Upper lobe of right lung (tissue), 1 donor: ENCODE measurements at regions not wholly inside any gene's neighbourhood (a gene's known extent, or its start where the extent isn't known, plus 50 kb on each side); places are given as distances from the start of the nearest gene placed in this dataset.
"Not testable (repeated sequence)": the region's sequence is repeated elsewhere in the genome, so short reads cannot be mapped to it uniquely, and the experiment has no call there.

ENCODE experiments used
- ATAC-seq: fragments of 200-7000 bp; cut with Tn5 transposase; one replicate; pipeline ENCODE4 v1.9.1; 2020; ENCODE audit warnings: mild to moderate bottlenecking, moderate library complexity
- DNase-seq: peaks from one replicate; pipeline ENCODE4 v3.0.0-alpha.2; 2020
- H3K27ac ChIP-seq: fragments of 200-600 bp; one replicate; pipeline ENCODE4 v1.8.0; 2022
- H3K27me3 ChIP-seq: fragments of 200-600 bp; one replicate; pipeline ENCODE4 v1.8.0; 2022; ENCODE audit warnings: mild to moderate bottlenecking
- H3K36me3 ChIP-seq: fragments of 200-600 bp; one replicate; pipeline ENCODE4 v1.8.0; 2022
- H3K4me1 ChIP-seq: fragments of 200-600 bp; one replicate; pipeline ENCODE4 v1.8.0; 2022
- H3K4me3 ChIP-seq: fragments of 200-600 bp; one replicate; pipeline ENCODE4 v1.8.0; 2022; ENCODE audit warnings: mild to moderate bottlenecking
- H3K9me3 ChIP-seq: fragments of 200-600 bp; one replicate; pipeline ENCODE4 v1.8.0; 2022
- intact Hi-C: fragments of 100-400 bp; cut with DNase I; formaldehyde crosslinking; loops from one replicate; pipeline ENCODE4 v1.11.0; 2022
- TF ChIP-seq, protein P1 (sequence below): fragments of 200-600 bp; IDR thresholded peaks from one replicate; pipeline ENCODE4 v1.8.0; 2022; ENCODE audit warnings: antibody characterized with exemption
- donor health status: DM: no; HTN: yes; CAD: no; lungs with severe emphysema.

DNA sequence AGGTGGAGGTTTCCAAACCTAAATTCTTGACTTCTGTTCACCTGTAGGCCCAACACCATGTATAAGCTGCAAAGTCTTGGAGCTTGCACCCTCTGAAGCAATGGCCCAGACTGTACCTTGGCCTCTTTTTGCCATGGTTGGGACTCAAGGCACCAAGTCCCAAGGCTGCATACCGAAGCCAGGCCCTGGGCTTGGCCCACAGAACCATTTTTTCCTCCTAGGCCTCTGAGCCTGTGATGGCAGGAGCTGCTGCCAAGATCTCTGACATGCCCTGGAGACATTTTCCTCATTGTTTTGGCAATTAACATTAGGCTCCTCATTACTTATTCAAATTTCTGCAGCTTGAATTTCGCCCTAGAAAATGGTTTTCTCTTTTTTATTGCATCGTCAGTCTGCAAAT lies 297.9 kb downstream of the OXSM start:
- DNase-seq (no peak), ATAC-seq (no peak)
- intact Hi-C loops, result no loop called here
- TF ChIP-seq, protein P1, sequence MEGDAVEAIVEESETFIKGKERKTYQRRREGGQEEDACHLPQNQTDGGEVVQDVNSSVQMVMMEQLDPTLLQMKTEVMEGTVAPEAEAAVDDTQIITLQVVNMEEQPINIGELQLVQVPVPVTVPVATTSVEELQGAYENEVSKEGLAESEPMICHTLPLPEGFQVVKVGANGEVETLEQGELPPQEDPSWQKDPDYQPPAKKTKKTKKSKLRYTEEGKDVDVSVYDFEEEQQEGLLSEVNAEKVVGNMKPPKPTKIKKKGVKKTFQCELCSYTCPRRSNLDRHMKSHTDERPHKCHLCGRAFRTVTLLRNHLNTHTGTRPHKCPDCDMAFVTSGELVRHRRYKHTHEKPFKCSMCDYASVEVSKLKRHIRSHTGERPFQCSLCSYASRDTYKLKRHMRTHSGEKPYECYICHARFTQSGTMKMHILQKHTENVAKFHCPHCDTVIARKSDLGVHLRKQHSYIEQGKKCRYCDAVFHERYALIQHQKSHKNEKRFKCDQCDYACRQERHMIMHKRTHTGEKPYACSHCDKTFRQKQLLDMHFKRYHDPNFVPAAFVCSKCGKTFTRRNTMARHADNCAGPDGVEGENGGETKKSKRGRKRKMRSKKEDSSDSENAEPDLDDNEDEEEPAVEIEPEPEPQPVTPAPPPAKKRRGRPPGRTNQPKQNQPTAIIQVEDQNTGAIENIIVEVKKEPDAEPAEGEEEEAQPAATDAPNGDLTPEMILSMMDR, result no peak
- Histone ChIP-seq H3K9me3 (no peaks in the 10 kb centered on the region), H3K4me3 (no peak overlapping the region), H3K27me3 (no peaks in the 10 kb centered on the region), H3K36me3 (no peaks in the 10 kb centered on the region), H3K4me1 (no peaks in the 10 kb centered on the region), H3K27ac (no peak overlapping the region)

DNA sequence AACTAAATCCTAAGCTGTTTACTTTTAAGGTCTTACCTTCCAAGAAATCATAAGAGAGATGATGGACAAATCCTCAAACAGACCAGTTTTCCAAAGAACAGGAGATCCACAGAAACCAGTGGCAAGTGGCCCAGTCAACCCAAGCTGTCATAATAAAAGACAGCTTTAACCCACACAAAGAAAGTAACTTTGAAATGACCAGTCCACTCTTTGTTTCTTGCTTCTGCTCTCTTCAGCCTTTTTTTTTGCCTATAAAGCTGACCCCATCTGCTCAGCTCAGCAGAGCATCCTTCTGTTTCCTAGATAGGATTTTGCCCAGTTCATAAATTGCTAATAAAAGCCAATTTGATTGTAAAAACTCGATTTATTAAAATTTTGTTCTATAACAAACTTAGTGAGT lies 299.4 kb downstream of the OXSM start:
- ATAC-seq (no peak), DNase-seq (no peak)
- H3K4me1 ChIP-seq, result no peaks in the 10 kb centered on the region
- no peaks in the 10 kb centered on the region for H3K36me3 ChIP-seq
- intact Hi-C loops, result no loop called here
- no peak overlapping the region for H3K27ac ChIP-seq
- no peaks in the 10 kb centered on the region for H3K9me3 ChIP-seq
- H3K27me3 ChIP-seq, result no peaks in the 10 kb centered on the region
- TF ChIP-seq, protein P1, result no peak
- no peak overlapping the region for H3K4me3 ChIP-seq

DNA sequence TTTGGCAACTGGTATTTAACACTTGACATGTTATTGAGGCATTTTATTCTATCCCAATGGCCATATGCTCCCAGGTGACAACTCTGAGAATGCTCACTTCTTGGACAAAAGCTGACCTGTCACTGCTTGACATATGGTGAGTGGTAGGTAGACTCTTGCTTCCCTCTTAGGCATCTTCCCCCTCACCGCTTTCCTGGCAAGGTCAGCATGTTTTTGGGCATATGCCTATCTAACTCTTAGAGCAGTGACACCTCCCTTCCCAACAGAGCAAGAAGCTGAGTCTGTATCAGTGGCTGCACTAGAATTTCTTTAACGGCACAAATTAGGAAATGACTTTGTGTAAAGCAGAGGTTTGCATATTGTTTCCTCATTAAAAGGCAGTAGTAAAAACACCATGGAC lies 300.7 kb downstream of the OXSM start:
- TF ChIP-seq, protein P1, result no peak
- H3K36me3 ChIP-seq, result no peaks in the 10 kb centered on the region
- DNase-seq, result no peak
- ATAC-seq, result no peak
- no peaks in the 10 kb centered on the region for H3K27me3 ChIP-seq
- intact Hi-C loops, result no loop called here
- H3K9me3 ChIP-seq, result no peaks in the 10 kb centered on the region
- H3K4me3 ChIP-seq, result no peak overlapping the region
- H3K27ac ChIP-seq, result no peak overlapping the region
- no peaks in the 10 kb centered on the region for H3K4me1 ChIP-seq

DNA sequence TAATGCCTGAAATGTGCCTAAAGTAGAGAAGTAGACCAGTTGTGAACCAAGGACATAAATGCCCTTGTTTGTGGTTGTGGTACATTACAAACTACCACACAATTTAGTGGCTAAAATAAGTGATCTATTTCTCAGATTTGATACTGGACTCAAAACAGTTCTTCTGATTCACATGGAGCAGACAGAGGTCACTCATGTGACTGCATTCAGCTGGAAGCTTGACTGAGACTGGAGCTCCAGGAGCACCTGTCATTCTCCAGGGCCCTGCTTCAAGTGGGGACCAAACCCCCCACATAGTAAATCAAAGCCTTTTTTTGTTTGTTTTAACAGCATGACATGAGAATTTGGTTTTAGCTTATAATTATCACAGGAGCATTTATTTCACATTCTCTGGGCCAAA lies 301.2 kb downstream of the OXSM start:
- Histone ChIP-seq H3K27me3 (no peaks in the 10 kb centered on the region), H3K27ac (no peak overlapping the region), H3K4me1 (no peaks in the 10 kb centered on the region), H3K4me3 (no peak overlapping the region), H3K9me3 (no peaks in the 10 kb centered on the region), H3K36me3 (no peaks in the 10 kb centered on the region)
- TF ChIP-seq, protein P1, result no peak
- DNase-seq (no peak), ATAC-seq (no peak)
- intact Hi-C loops, result no loop called here

DNA sequence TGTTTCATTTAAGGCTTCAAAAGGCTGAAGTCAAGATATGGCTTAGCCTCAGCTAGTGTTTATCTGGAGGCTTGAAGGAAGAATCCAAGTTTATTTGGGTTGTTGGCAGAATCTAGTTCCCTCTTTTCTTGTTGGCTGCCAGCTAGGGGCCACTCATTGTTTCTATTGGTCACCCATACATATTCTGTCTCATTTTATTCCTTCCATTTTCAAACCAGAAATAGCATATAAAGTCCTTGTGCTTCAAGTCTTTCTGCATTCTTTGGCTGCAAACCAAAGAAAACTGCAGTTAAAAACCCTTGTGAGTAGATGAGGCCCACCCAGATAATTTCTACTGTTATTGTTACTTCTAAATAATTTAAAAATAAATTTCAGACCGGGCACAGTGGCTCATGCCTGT lies 301.7 kb downstream of the OXSM start:
- Histone ChIP-seq H3K9me3 (no peaks in the 10 kb centered on the region), H3K4me1 (no peaks in the 10 kb centered on the region), H3K27me3 (no peaks in the 10 kb centered on the region), H3K27ac (no peak overlapping the region), H3K4me3 (no peak overlapping the region), H3K36me3 (no peaks in the 10 kb centered on the region)
- no peak for ATAC-seq
- no peak for DNase-seq
- intact Hi-C loops, result no loop called here
- TF ChIP-seq, protein P1, result no peak

DNA sequence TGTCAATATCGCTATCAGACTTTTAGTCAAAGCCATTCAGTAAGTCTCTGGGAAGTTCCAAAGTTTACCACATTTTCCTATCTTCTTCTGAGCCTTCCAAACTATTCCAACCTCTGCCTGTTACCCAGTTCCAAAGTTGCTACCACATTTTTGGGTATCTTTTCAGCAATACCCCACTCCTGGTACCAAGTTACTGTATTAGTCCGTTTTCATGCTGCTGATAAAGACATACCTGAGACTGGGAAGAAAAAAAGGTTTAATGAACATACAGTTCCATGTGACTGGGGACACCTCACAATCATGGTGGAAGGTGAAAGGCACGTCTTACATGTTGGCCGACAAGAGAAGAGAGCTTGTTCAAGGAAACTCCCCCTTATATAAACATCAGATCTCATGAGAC lies 307.2 kb downstream of the OXSM start:
- H3K36me3 ChIP-seq, DNase-seq, H3K9me3 ChIP-seq, H3K4me3 ChIP-seq, ATAC-seq, intact Hi-C loops, H3K27ac ChIP-seq, H3K4me1 ChIP-seq, H3K27me3 ChIP-seq: not testable (repeated sequence)
